GM12892 (cell line): ENCODE measurements at regions not wholly inside any gene's neighbourhood (a gene's known extent, or its start where the extent isn't known, plus 50 kb on each side); places are given as distances from the start of the nearest gene placed in this dataset.

ENCODE experiments used
- POLR2A ChIP-seq: IDR thresholded peaks from 2 replicates; pipeline ENCODE4 v1.6.1; 2011; ENCODE audit warnings: low read depth, low read length, control low read depth
- POLR2AphosphoS5 ChIP-seq: IDR thresholded peaks from 2 replicates; pipeline ENCODE4 v1.6.1; 2011; ENCODE audit warnings: low read depth, low read length, control low read depth
- TAF1 ChIP-seq: IDR thresholded peaks from 2 replicates; pipeline ENCODE4 v1.6.1; 2011; ENCODE audit warnings: low read depth, mild to moderate bottlenecking, control low read depth, low read length, borderline replicate concordance

GRCh38 chr2:8141780-8142179, 540.1 kb upstream of the ID2 start:
- TF ChIP-seq POLR2A: no peak
- TF ChIP-seq POLR2AphosphoS5: no peak
- TF ChIP-seq TAF1: no peak
